NCI-H2107 treated with DMSO at 0.1 percent for 48 hours (cell line): ENCODE measurements at regions not wholly inside any gene's neighbourhood (a gene's known extent, or its start where the extent isn't known, plus 50 kb on each side); places are given as distances from the start of the nearest gene placed in this dataset.
"Not testable (repeated sequence)": the region's sequence is repeated elsewhere in the genome, so short reads cannot be mapped to it uniquely, and the experiment has no call there.

Experiments
- DNase-seq: peaks from one replicate; lab custom pipeline; 2025; ENCODE audit not compliant: unreplicated experiment; lab: John Stamatoyannopoulos, UW

DNA sequence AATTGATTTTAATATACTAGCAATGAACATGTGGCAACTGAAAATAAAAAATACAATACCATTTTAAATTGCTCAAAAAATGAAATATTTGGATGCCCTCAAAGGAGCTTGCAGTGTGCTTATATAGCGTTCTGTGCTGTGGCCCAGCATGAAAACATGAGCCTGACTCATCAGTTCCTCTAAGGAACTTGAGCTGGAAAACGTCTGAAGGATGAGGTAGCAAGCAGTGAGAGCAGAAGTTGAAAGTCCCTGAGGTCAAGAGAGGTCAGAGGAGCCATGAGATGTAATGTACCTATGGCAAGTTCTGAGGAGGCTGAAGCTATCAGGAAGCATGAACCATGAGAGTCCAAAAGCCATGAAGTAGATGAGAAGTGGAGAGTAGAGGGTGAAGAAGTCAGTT, 59.7 kb downstream of the HMGB3 start:
- no peak for DNase-seq

DNA sequence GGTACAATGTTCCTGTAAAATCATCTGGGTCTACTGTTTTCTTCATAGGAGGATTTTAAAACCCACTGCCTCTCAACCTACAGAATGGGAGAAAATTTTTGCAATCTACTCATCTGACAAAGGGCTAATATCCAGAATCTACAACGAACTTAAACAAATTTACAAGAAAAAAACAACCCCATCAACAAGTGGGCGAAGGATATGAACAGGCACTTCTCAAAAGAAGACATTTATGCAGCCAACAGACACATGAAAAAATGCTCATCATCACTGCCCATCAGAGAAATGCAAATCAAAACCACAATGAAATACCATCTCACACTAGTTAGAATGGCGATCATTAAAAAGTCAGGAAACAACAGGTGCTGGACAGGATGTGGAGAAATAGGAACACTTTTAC, 83.2 kb downstream of the HMGB3 start:
- not testable (repeated sequence) for DNase-seq

DNA sequence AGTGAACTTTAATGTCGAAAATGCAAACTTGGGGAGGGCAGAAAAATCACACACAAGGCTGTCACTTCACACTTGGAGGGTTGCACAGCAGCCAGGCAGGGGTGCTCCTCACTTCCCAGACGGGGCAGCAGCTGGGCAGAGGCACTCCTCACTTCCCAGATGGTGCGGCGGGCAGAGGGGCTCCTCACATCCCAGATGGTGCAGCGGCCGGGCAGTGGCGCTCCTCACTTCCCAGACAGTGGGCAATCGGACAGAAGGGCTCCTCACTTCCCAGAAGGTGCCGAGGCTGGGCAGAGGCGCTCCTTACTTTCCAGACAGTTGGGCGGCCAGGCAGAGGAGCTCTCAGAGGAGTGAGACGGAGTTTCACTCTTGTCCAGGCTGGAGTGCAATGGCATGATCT, 90.6 kb downstream of the HMGB3 start:
- no peak for DNase-seq

DNA sequence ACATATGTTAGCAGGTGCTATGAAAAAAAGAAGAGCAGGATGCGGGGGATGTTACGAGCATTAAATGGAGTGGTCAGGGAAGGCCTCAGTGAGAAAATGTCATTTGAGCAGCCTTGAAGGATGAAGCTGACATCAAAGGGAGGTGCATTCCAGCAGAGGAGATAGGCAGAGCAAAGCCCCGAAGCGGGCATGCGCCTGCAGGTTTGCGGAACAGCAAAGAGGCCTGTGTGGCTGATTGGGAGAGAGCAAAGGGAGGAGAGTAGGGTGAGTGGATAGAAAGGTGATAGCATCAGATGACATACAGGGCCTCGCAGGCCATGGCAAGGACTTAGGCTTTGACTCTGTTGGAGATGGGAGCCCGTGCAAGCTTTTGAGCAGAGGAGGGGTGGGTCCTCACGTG, 95.4 kb upstream of the GPR50 start:
- no peak for DNase-seq

DNA sequence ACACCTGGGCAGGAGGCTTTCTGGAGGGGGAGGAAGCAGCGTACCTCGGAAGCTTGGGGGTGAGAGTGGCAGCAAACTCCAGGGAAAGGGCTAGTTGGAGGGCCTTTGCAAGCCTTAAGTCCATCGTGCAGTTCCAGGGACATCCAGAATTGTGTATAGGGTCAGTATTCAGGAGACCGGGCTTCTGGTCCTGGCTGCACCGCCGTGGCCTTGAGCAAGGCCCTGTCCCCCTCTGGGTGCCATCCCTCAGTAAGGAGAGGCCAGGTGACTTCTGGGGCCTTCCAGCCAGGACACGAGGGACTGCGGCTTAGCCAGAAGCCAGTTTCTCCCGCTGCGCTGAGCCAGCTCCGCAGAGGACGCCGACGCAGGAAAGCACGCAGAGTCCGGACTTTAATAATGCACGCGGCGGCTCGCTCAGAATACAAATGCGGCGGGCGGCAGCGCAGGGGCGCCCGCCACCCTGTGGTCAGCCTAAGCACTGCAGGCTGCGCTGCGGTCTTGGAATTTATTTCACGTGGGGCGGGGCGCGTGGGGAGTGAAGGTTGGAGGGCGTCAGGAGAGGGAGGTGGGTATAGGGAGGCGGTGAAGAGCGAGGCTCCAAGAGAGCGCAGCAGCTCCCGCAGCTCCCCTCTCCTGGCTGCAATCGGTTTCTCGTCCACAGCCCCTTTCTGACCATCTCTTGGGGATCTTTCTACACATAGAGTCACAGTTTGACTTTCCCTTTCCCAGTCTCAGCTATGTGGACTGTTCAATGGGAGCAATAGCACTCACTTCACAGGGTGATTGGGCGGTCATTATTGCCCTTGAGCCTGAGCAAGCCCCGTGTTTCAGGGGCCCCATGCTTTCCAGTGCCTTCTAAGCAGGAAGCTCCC, 94.1 kb upstream of the GPR50 start:
- peak; percentile 33 for DNase-seq

DNA sequence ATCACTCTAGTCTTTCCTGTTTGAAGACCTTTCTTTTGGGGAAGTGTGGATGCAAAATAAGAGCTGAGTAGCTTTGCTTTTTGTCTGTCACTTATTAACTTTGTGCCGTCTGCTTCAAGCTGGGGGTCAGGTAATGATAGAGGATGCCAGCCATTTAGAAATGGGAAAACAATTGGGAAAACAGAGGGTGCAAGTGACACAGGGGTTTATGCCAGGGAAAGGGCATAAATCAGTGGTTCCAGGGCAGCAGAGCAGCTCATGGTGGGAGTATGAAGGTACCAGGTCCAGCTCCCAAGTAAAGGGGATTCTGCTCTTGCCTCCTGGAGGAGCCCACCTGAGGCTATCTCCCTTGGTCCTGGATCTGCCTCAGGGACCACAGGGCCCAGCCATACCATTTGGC, 91.9 kb upstream of the GPR50 start:
- no peak for DNase-seq

DNA sequence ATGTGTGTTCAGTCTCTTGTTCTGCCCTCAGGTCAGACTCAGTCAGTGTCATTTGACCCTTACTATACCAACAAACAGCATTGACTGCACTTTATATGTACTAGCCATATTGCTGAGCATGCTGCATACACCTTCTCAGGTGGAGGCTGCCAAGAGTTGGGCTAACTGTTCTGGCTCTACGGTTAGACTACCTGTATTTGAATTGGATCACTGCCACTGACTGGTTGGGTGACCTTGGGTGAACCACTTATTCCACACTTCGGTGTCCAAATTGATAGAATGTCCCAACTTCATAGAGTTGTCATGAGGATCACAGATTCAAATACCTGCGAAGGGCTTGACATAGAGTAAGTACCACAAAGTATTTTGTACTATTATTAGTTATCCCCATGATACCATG, 91.2 kb upstream of the GPR50 start:
- DNase-seq: no peak

DNA sequence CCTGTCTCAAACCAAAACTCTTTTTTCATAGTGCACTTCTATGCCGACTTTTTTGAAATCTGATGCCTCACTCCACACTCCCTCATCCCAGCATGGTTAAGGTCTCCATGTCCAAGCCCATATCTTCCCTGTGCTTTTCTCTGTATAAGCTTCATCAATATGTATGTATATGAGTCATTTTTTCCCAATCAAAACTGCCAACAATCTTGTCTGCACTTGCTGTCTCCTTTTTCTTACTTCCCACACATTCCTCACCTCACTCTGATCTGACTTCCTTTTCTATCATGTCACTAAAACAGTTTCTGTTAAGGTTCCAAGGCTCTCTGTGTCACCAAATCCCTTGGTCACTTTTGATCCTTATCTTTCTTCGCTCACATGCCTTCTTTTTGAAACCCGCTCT, 88.2 kb upstream of the GPR50 start:
- DNase-seq: no peak

DNA sequence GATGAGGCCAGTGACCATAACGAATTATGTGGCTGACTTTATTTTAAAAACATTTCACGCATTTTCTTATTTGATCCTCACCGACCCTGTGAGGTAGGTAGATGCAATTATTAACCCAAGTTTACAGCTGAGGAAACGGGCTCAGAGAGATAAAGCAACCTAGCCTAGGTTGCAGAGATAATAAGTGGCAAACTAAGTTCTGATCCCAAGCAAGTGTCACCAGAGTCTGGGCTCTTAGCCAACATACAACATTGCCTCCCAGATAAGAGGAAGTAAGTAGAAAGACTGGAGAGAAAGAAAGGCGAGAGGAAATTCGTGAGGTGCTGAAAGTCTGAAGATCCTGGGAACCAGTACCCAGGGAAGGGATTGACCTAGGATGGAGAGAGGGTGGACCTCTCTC, 77.4 kb upstream of the GPR50 start:
- DNase-seq: no peak

DNA sequence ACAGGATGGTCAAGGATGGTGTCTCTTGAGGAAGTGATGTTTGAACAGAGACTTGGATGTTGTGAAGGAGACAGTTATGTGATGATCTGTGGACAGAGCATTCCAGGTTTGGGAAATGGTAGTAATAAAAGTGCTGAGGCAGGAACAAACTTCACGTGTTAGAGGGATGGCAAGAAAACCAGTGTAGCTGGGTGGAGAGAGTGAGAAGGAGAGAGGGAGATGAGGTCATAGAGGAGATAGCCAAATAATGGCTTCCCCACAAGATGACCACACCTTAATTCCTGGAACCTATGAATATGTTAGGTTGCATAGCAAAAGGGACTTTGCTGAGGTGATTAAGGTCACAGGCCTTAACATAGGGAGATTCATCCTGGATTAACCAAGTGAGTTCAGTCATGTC, 75.6 kb upstream of the GPR50 start:
- DNase-seq: no peak

DNA sequence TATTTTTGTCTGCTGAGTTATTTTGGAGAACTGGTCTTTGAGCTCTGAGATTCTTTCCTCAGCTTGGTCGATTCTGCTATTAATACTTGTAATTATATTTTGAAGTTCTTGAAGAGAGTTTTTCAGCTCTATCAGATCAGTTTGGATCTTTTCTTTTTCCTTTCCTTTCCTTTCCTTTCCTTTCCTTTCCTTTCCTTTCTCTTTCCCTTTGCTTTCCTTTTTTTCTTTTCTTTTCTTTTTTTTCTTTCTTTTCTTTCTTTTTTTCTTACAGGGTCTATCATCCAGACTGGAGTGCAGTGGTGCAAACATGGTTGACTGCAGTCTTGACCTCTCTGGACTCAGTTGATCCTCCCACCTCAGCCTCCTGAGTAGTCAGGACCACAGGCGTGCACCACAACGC, 63.2 kb upstream of the GPR50 start:
- not testable (repeated sequence) for DNase-seq
